ENCODE measurements at regions not wholly inside any gene's neighbourhood (a gene's known extent, or its start where the extent isn't known, plus 50 kb on each side); places are given as distances from the start of the nearest gene placed in this dataset.

DNA sequence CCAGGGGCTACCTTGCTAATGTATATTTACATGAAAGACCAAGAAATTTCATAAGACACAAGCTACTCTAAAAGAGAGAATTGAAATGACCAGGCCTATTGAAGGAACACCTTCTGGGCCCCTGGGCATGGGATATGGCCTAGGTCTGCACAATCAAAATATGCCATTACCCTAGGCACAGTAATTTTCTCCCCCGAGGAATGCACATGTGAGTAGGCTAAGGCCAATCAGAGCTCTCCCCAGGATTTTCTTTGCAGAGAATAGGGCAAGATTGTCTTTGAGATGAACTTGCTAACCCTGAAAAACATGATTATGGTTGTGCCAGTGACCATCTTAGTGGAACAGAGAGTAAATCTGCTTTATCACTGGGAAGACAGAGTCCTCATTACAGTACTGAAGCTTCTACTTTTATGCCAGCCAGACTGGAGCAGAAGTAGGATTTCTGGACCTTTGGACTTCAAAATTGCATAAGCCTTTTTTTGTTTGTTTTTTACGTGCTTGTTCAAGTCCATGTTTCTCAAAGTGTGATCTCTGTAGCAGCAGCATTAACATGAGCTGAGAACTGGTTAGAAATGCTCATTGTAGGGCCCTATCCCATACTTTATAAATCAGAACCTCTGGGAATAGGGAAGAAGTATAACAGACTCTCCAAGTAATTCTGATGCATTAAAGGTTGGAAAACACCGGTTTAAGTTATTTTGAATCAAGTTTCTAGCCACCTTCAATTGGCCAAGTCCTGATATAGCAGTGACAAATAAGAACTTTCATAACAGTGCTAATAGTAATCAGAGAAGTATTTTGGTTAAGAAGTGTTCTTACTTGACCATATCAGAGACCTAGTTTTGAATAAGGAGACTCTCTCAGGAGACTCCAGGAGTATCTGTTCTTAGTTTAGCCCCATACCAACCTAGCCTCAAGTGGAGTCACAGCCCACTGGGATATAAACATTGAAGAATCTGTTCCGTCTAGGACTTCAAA is 112.9 kb downstream of the LMO3 start:
- ChIA-PET POLR2A (no interaction called here), CTCF (interaction anchor here (0.6 kb wide), 1 partner anchor 436 kb away, joined by 4 read pairs; no protein-coding TSS in a partner anchor)
- Histone ChIP-seq H3K36me3 (ENCODE audit: control insufficient read depth in 2 of 2, insufficient read depth in 1 of 2, low read length in 2 of 2) (no peaks in the 10 kb centered on the region), H3K4me3 (ENCODE audit: low read depth, low read length) (no peak overlapping the region), H3K27ac (ENCODE audit: extremely low read depth, low read depth, low read length) (no peak overlapping the region), H3K4me1 (ENCODE audit: control insufficient read depth, insufficient read depth, low read length) (no peaks in the 10 kb centered on the region), H3K9me3 (ENCODE audit: control insufficient read depth, insufficient read depth, low read depth, low read length) (no peaks in the 10 kb centered on the region)
- no peak for TF ChIP-seq ZNF544 (tag by site-specific recombination; IDR thresholded peaks at IDR 0.05)
- no peak for TF ChIP-seq ZNF280D (tag by site-specific recombination; IDR thresholded peaks at IDR 0.05)
- TF ChIP-seq ZNF48 (tag by site-specific recombination; IDR thresholded peaks at IDR 0.05) = no peak
- TF ChIP-seq KLF16 (tag by site-specific recombination; IDR thresholded peaks at IDR 0.05) = no peak
- no peak for TF ChIP-seq ZNF157 (tag by site-specific recombination; IDR thresholded peaks at IDR 0.05)
- no peak for TF ChIP-seq ZBTB11 (tag by site-specific recombination; conservative IDR thresholded peaks at IDR 0.05; ENCODE audit: low read depth)
- TF ChIP-seq, protein P1, sequence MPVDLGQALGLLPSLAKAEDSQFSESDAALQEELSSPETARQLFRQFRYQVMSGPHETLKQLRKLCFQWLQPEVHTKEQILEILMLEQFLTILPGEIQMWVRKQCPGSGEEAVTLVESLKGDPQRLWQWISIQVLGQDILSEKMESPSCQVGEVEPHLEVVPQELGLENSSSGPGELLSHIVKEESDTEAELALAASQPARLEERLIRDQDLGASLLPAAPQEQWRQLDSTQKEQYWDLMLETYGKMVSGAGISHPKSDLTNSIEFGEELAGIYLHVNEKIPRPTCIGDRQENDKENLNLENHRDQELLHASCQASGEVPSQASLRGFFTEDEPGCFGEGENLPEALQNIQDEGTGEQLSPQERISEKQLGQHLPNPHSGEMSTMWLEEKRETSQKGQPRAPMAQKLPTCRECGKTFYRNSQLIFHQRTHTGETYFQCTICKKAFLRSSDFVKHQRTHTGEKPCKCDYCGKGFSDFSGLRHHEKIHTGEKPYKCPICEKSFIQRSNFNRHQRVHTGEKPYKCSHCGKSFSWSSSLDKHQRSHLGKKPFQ (tag by site-specific recombination; IDR thresholded peaks at IDR 0.05) = no peak
- TF ChIP-seq, protein P2, sequence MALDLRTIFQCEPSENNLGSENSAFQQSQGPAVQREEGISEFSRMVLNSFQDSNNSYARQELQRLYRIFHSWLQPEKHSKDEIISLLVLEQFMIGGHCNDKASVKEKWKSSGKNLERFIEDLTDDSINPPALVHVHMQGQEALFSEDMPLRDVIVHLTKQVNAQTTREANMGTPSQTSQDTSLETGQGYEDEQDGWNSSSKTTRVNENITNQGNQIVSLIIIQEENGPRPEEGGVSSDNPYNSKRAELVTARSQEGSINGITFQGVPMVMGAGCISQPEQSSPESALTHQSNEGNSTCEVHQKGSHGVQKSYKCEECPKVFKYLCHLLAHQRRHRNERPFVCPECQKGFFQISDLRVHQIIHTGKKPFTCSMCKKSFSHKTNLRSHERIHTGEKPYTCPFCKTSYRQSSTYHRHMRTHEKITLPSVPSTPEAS (tag by site-specific recombination; IDR thresholded peaks at IDR 0.05) = no peak
- no peak for TF ChIP-seq ZNF777 (tag by site-specific recombination; IDR thresholded peaks at IDR 0.05; ENCODE audit: borderline replicate concordance)
- TF ChIP-seq, protein P3, sequence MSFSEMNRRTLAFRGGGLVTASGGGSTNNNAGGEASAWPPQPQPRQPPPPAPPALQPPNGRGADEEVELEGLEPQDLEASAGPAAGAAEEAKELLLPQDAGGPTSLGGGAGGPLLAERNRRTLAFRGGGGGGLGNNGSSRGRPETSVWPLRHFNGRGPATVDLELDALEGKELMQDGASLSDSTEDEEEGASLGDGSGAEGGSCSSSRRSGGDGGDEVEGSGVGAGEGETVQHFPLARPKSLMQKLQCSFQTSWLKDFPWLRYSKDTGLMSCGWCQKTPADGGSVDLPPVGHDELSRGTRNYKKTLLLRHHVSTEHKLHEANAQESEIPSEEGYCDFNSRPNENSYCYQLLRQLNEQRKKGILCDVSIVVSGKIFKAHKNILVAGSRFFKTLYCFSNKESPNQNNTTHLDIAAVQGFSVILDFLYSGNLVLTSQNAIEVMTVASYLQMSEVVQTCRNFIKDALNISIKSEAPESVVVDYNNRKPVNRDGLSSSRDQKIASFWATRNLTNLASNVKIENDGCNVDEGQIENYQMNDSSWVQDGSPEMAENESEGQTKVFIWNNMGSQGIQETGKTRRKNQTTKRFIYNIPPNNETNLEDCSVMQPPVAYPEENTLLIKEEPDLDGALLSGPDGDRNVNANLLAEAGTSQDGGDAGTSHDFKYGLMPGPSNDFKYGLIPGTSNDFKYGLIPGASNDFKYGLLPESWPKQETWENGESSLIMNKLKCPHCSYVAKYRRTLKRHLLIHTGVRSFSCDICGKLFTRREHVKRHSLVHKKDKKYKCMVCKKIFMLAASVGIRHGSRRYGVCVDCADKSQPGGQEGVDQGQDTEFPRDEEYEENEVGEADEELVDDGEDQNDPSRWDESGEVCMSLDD (tag by site-specific recombination; IDR thresholded peaks at IDR 0.05) = no peak
- TF ChIP-seq SETDB1 (IDR thresholded peaks at IDR 0.05; ENCODE audit: insufficient read length, low read length) = no peak
